Medulla oblongata (tissue), 1 donor: ENCODE measurements at regions not wholly inside any gene's neighbourhood (a gene's known extent, or its start where the extent isn't known, plus 50 kb on each side); places are given as distances from the start of the nearest gene placed in this dataset.

Source experiments
- DNase-seq: peaks from one replicate; pipeline ENCODE4 v3.0.0-alpha.2; 2015; ENCODE audit errors: extremely low spot score

DNA sequence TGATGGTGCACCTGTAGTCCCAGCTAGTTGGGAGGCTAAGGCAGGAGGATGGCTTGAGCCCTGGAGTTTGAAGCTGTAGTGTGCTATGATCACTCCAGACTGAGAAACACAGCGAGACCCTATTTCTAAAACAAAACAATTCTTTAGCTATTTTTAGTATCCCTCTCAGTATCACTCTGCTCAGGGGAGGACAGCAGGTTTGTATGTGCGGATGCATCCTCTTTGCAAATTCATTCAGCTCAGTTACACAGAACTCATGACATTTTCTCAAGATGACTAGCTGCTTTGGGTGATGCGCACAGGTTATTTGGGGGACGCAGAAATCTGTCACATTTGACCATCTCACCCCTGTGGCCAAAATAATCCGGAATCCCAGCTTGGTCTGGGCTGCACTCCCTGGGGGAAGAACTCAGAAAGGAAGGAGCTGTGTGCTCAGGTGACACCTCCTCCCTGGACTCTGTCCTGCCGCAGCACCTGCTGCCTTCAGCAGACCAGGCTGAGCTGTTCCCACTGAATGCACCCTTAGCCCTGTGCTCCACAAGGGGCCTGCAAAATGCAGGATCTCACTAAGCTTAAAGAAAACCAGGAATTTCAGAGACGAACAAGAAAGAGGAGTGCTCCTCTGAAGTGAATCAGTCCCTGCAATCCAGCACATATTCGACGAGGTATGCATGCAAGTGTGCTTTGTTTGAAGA, 89.5 kb upstream of the PGBD5 start:
- DNase-seq: no peak

DNA sequence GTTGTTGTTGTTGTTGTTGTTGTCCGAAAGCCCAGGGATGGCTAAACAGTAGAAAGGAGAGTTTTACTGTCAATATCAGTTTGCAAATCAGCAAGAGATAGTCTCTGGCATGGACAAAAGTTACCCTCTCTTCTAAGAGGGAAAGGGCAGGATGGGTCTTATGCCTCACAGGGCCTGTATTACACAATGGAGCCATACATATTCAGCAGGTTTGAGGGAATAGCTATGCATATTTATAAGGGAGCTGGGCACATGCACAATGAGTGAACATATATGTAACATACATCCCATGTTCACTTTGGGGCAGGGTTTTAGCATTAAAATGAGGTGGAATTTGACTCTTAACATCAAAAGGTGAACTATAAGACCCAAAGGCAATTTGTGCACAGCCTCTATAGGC, 84.4 kb upstream of the PGBD5 start:
- no peak for DNase-seq

DNA sequence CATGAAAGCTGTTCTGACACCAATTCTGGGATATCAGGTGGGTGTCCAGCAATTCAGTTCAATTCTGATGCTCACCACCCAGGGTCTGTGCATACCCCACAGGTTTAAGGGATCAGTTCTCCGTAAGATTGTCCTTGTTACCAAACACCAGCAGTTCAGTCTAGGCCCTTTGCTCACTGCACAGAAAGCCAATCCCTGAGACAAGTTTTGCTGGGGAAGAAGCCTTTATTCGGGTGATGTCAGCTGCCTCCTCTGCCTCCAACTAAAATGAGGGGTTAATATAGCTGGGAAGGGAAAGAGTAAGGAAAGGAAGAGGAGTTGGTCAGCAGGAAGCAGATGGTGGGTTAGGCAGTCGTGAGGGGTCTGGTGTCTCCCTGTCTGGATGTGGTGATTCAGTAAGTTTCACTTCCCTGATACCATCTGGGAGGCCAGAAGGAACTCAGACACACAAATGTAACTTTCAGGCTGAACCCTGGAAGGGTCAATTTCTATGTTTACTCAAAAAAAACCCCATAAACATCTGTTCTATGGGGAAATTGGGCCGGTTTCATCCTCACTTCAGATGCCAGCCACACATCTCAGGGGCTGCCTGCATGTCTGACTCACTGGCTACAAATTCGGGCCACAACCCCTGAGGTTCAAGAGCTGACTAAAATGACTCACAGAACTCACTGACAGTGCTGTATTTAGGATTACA, 83.3 kb upstream of the PGBD5 start:
- DNase-seq: peak; percentile 28

DNA sequence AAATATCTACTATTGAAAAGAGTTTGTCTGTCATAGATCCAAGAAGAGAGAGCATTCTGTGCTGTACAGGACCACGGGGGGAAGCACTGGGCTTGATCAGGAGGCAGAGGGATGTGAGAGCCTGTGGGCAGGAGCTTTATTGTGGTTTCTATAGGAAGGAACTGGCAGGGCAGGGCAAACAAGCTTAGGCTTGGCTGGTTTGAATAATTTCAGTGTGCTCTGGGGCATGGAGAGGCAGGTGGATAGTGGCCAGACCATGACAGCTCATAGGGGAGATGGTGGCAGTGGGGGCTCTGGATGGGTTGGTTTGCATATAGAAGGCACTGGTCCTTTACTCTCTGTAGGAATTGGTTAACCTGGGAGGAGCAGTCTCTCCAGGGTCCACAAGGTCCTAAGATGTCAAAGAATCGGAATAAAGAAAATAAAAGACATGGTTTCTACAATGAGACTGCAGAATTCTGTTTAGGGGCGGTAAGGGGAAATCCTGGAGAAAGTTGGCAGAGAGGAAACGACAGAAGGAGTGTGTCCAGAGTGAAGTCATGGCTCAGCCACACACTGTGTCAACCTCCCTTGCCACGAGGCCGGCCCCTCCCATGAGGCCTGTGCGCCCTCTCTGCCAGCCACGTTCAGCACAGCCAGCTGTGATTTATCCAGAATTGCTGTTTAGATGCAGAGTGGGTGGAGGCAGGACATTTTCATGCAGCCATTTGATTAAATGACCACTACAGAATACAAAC, 81.7 kb upstream of the PGBD5 start:
- peak; percentile 69 for DNase-seq

DNA sequence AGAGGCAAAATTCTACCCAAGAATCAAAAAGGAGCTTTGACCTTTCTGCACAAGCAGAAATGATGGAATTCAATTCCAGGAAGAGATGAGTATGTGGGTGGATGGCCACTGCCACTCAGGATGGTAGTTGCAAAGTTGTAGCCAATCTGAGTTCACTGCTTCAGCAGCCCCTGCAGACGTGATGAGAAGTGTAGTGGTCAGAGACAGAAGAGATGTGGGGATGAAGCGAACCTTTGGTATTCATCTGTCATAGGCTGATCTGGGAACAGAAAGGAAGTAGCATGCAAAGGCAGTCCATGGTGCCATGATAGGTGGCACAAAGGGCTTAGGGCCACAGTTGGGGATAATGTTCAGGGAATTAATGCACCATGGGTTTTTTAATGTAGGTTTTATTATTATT, 81.1 kb upstream of the PGBD5 start:
- DNase-seq: no peak

DNA sequence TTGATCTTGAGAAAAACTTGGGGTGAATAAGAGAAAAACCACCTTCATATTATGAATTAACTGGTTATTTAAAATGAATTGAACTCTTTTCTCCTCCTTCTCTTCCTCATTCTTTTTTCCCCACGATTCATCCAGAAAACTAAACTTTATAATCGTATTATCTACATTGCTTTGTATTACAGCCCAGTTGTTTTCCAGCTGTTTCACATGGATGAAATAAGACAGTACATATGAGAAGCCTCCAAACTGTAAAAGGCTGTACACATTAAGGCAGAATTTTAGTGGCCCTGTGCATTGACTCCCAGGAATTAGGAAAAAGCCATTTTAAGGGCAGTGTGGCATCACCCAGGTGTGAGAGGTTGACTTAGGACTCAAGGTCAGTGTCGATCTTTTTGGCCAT, 80.3 kb upstream of the PGBD5 start:
- no peak for DNase-seq

DNA sequence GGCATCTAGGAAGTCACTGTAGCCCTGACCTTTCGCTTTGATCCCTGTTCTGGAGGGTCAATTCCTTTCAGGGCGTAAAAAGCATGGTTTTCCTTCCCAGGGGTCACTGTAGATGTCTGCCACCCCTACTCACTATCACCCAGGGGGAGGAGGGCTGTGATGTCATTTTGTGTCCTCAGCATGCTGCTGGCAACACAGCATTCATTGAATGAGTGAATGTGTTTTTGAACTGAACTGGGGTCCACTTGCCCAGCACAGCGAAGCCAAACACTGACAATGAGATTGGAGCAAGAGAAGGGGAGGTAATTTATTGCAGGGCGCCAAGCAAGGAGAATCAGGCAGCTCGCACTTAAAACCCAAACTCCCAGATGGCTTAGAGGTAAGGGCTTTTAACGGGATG, 78.2 kb upstream of the PGBD5 start:
- DNase-seq: no peak

DNA sequence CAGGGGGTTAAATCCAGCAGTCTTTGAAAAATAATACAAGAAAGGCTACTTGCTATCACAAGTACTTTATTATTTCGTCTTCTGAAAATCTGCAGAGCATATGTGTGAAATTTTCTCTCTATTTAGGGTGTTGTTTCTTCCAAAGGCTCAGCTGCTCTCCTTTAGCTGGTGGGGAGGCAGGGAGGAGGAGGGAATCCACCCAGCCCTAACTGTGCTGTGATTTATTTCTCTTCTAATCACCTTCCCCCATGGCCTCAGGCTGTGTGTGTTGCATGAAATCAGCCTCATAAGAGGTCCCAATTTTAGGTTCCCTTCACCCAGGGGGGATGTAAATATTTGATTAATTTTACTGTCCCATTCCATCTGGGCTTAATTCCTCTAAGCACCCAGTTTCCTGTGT, 77.6 kb upstream of the PGBD5 start:
- DNase-seq: no peak

DNA sequence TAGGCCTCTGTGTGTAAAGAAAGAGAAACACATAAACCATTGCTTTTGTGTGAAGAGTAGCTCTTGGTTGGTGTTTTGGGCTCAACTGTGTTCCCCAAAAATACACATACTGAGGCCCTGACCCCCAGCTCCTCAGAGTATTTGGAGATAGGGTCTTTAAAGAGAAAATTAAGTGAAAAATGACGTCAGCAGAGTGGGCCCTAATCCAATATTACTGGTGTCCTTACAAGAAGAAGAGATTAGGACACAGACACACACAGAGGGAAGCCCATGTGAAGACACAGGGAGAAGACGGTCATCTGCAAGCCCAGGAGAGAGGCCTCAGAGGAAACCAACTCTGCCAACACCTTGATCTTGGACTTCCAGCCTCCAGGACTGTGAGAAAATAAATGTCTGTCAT, 76.9 kb upstream of the PGBD5 start:
- DNase-seq: no peak

DNA sequence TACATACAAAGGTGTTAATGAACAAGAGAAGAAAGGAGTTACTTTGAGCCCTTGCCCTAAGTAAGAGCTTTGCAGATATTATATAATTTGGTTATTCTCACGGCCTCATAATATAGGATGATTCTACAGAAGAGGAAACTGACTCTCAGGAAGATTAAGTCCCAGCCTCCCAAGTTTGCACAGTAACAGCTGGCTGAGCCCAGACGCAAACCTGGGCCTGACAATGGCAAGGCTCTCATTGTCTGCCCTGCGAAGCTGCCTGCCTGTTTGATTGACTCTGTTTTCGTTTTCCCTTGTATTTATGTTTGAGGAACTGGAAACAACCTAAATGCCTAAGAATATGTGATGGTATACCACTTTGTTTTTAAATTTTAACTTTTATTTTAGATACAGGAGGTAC, 76.2 kb upstream of the PGBD5 start:
- no peak for DNase-seq

DNA sequence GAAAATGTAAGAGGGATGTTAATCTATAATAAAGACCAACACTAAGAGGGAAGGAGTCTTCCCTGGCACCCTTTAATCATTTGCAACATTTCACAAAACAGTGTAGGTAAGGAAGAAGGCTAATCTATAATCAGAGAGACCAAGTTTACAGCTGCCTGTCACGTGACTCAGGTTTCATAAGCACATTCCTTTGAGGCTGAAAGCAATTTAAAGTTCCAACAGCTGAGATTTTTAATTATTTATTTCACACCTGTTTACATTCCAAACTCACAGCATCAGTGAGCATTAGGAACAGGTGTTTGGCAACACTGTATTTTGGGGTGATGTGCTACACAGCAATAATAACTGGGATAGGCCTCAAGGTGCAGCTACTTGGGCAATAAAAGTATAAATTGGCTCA, 75.7 kb upstream of the PGBD5 start:
- DNase-seq: no peak

DNA sequence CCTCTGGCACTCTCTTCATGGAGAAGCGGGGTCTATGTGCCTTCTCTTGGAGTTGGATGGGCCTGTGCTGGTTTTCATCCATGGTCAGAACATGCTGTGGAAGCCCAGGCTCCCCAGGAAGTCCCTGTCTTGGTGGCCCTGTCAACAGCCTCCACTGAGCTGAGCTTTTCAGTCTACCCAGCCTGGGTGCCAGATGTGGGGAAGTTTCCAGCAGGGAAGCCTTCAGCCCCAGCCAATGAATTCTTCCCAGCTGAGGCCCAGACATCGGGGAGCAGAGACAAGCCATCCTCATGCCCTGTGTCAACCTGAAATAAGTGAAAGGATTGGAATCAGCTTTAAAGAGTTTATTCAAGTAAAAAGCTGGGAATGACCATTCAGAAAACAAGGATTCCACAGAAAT, 75.1 kb upstream of the PGBD5 start:
- DNase-seq: no peak

DNA sequence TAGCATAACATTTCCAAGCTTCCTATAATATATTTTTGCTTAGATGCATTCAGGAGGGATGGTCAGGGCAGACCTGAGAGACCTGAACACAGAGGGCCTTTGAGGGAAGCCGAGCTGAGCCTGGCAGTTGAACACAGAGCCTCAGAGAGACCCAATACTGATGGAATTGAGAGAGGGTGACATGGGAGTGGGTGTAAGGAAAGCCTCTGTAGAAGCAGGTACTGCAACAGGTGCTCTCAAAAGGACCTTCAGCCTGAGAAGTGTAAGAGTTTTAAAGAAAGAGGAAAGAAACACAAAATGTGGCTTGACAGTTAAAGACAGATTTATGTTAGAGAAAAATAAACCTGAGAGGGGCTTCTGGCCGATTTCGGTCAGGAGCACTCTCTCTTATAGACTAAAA, 73.9 kb upstream of the PGBD5 start:
- no peak for DNase-seq

DNA sequence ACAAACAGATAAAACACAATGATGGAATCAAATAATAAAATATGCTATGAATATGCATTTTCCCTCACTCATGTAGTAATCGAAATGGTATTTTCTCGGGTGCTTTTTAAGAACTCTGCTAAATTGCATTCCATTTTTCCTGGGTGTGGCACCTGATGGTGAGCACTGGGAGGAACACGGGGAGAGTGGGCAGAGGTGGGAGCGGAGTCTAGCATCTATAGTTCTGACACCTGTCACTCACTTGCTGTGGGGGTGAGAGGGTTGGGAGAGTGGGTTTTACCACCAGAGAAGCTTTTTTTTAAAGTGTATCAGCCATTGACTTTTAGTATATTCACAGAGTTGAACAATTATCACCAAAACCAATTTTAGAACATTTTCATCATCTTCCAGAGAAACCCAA, 73.4 kb upstream of the PGBD5 start:
- no peak for DNase-seq

DNA sequence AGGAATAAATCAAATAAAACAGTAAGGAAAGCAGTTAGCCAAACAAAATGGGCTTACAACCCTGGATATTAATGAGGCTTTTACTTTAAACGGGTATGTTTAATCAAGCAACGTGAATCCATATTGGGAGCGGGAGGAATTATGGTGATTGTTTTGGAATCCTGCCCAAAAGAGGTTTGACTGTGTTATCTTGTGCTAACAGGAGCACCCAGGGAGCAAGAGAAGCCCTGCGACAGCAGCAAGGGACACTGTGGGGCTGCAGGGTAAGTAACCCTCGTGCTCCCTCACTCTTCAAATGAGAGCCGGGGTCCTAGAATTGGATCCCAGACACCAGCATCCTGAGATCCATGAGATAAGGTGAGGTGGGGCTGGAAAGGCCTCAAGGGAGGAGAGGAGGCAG, 72.6 kb upstream of the PGBD5 start:
- DNase-seq: no peak

DNA sequence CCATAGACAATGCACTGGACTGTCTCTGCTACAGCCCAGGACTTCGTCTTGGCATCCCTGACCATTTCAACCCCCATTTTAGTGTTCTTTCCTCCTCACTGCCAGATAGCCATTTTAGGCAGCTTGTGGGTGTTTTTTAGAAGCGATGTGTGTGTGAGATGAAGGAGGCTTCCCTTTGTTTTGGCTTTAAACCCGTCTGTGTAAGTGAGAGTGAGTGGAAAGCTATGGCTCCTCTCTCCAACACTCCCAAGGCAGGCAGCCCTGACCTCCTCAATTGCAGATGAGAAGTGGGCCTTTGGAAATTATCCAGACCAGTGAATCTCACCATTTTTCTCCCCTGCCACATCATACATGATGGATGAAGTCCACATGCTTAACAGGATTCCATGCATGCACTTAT, 70.3 kb upstream of the PGBD5 start:
- DNase-seq: no peak

DNA sequence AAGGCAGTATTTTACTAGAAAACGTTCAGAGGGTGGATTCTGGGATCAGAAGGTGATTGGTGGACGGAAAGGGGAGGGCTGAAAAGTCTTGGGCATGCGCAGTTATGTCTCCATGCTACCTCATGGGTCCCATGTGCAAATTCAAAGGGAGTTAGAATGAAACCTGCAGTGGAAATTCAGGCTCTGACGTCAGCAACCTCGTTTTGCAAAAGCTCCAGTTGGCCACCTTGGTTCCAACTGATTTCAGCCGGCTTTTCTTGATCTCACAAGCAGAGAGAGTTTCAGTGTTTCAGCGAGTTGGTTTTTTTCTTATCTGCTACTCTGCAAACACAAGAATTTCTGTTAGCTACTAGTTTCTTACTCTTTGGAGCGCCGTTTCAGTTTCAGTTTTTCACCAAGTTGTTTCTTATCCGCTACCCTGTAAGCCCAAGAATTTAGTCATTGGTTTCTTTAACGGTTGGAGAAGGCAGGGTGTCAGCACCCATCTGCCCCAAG, 69.8 kb upstream of the PGBD5 start:
- no peak for DNase-seq

DNA sequence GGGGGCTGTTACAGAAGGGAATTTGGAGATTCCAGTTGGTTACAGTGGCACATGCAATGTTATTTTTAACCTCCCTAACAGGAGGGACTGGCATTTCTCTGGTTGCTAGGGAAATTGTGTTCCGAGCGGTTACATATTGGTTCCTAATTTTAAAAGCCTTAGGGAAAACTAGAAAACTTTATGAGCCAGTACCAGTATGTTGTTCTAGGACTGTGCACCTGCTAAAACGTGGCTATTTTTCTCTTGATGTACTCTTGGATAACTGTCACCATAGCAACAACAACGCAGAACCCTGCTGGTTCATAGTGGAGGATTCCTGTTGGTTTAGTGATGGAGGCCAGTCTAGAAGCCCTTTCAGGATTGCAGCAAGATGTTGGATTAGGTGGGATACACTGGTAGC, 68.9 kb upstream of the PGBD5 start:
- DNase-seq: no peak

DNA sequence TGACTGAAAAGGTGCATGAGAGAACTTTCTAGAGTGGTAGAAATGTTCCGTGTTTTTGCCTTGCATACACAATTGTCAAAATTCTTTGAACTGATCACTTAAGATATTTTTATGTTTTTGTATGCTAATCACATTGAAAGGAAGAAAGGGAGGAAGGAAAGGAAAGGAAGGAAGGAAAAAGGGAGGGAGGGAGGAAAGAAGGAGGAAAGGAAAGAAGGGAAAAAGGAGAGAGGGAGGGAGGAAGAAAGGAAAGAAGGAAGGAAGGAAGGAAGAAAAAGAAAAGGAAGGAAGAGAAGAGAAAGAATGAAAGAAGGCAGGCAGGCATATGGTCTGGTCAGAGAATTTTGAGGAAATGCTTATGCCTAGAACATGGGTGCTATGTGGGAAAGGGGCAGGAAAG, 68.4 kb upstream of the PGBD5 start:
- no peak for DNase-seq

DNA sequence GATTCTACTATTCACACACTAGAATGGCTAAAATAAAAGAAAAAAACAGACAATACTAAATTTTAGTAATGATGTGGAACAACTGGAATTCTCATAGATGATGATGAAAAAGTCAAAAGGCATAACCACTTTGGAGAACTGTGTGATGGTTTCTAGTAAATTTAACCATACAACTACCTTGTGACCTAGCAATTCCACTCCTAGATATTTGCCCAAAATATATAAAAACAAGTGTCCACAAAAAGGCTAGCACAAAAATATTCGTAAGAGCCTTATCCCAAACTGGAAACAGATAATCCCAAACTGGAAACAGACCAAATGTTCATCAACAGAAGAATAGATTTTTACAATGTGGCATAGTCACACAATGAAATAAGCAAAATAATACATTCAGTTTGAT, 67.9 kb upstream of the PGBD5 start:
- no peak for DNase-seq

DNA sequence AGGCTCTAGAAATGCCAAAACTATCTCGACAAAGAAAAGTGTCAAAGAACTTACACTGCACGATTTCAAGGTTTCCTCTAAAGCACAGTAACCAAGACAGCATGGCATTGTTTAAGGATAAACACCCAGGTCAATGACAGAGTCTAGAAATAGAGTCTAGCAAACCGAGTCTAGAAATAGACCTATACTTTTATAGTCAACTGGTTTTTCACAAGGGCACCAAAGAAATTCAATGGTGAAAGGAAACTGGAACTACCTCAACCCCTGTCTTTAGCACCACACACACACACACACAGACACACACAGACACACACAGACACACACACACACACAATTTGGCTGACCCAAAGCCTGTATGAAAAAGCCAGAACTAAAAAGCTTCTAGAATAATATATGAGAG, 67.1 kb upstream of the PGBD5 start:
- DNase-seq: no peak

DNA sequence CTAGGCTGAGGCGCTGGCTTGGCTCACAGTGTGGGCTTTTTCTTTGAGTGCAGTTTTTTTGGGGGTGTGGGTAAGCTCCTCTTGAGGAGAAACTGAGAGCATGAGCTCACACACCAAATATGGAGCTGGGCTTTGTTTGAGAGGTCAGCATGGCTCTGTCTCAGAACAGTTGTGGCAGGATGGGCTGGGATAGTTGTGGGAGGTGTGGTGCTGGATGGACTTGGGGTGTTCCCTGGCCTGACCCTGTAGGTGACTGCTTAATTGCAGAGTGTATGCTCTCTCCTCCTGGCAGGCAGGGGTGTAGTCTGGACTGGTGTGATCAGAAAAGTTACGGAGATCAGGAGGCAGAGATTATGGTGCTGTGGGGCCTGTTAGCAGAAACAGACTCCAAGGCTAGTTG, 64.3 kb upstream of the PGBD5 start:
- no peak for DNase-seq
